ENCODE measurements at regions not wholly inside any gene's neighbourhood (a gene's known extent, or its start where the extent isn't known, plus 50 kb on each side); places are given as distances from the start of the nearest gene placed in this dataset.

DNA sequence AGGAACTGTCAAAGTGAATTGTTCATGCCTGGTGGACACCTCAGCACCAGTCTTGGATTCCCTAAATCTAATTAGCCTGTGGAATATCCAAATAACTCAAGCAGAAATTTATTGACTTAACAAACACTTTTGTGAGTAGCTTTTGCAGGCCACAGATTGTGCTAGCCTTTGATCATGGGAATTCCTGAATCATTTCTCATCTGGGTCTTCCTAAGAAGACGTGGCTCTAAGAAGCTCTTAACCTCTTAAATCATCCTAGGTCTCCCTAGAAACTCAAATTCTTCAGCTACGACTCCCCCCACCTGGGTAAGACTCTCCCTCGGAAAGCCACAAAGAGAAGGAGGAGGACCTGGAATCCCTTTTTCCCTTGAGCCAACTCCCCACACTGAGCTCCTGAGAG, 53.8 kb upstream of the PSEN2 start:
- DNase-seq = no peak

DNA sequence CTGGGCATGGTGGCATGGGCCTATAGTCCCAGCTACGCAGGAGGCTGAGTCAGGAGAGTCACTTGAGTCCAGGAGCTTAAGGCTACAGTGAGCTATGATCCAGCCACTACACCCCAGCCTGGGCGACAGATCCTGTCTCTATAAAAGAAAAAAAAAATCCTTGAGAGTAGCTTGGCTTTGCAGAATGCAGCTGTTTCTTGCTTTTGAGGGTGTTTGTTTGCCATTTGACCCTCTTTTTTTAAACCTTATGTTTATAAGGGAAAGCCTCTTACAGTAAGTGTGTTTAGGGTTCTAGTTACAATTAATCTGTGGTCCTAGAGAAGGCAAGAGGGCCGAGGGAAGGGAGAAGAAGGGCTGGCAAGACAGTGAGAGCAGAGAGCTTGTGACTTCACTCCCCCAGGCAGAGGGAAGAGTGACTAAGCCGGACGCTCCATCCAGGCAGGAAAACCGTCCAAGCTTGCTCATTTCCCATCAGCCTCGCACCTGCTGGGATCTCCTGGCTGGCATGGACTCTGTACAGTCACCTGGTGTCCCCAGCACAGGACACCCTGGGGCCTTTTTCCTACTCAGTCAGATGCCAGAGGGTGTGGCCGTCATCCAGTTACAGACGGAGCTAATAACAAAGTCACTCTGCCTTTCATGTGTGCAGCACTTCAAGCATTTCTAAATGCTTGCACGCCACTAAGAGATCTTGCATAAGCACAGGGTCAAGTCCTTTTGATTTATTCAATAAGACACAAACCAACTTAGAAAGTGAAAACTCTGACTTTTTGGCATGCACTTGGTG, 55.5 kb upstream of the PSEN2 start:
- DNase-seq = peak; percentile 64

DNA sequence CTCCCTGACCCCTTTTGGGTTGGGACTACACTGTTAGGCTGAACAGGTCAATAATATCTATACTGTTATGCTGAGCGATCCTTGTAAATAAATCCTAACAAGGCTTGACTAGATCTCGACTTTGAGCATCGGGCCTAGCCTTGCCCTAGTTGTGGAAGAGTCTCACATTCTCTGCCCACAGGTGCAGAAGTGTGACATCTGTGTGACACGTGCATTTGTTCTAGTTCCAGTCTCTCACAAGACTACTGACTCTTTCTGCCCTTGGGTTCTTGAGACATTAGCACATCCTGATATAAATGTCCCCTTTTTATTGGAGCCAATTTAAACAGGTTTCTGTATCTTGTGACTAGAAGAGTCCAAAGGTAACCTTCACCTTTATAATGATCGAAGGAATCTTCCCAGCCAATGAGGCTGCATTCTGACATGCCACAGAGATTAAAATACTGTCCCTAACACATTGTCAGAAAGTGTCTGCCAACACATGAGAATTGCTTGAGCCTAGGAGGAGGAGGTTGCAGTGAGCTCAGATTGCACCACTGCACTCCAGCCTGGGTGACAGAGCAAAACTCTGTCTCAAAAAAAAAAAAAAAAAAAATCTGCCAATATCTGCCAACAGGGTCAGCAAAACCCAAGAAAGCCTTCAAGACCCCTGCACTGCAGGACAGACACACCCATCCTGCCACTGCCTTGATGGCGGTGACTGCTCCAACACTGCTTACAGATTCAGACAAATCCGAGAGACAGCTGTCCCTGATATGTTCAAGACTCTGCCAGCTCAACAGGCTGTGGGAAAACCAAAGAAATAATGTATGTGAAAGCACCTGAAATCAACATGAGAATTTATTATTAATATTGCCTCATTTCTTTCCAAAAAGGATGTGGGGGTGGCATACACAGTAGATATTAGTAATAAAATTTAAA, 56.5 kb upstream of the PSEN2 start:
- no peak for DNase-seq

DNA sequence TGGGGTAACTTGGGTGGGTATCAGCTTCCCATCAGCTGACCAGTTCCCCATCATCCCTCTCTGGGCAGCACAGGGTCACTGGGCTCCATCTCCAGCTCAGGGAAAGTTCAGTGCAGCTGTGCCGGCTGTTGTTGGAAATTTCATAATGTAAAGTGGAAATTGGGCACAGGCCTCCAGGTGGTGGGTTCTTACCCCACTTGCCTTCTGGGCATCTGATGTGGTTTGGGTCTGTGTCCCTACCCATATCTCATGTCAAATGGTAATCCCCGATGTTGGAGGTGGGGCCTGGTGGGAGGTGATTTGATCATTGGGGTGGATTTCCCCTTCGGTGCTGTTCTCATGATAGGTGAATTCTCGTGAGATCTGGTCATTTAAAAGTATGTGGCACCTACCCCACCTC, 59.7 kb upstream of the PSEN2 start:
- no peak for DNase-seq

DNA sequence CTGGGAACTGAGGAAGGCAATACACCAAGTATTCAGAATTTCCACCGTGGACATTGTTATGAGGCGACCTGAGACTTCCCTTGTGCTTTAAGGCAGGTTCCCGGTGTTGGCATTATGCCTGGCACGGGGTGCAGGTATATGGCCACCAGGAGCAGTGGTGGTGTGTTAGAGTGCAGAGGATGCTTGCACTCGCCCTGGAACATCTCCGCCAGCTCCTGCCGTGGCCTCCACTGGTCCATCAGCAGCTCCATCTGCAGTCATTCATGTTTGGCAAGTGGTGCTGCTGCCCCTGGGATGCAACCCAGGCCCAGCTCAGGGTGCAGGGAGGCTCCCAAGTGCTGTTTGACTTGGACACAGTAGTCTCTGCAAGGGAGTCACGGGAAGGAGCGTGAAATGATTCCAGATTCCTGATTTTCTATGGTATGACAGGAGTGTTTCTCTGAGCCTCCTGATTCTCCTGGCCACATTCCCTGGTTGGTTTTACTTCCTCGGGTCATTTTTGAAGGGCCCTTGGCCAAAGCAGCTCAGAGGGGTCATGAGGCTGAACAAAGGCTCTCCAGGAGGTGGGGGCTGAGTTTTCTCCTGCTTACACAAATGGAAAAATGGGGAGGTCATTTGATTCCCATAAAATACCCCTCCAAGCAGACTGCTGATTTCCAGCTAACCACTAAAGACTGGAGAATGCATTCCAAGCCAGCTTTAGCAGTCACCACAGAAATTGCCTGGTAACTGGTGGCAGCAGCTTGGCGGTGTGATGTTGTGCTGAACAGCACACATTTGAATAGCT, 60.4 kb upstream of the PSEN2 start:
- no peak for DNase-seq

DNA sequence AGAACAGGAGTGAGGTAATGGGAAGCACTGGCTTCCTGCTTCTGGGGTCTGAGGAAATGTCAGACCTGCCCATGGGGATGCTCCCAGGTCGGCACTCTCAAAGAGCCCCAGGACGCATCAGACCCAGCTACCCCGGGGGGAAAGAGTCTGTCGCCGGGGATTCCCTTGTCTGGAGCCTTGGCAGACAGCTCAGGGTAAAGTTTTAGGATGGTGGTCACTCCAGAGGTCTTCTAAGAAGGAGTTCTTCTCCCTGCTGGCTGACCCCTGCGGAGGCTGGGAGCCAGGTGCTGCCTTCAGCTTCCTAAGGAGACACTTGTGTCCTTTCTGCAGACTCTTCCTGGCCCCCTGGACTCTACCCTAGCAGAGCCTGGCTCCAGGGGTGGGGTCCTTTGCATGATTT, 61.9 kb upstream of the PSEN2 start:
- no peak for DNase-seq

DNA sequence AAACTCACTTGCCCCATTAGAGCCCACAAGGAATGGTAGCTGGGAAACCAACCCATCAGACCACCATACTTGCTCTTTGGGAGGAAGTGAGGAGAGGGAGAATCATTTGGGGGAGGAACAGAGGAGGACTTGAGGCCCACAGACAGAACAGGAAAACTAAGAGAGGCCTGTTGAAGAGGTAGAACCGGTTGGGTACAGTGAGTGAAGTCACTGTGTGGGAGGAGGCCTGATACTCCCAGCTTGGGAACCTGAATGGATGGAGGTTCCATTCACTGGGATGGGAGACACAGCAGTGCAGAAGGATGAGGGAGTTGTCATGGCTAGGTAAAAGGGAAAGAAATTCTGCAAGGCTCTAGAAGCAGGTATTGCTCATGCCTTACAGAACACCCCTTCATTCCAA, 63.4 kb upstream of the PSEN2 start:
- no peak for DNase-seq

DNA sequence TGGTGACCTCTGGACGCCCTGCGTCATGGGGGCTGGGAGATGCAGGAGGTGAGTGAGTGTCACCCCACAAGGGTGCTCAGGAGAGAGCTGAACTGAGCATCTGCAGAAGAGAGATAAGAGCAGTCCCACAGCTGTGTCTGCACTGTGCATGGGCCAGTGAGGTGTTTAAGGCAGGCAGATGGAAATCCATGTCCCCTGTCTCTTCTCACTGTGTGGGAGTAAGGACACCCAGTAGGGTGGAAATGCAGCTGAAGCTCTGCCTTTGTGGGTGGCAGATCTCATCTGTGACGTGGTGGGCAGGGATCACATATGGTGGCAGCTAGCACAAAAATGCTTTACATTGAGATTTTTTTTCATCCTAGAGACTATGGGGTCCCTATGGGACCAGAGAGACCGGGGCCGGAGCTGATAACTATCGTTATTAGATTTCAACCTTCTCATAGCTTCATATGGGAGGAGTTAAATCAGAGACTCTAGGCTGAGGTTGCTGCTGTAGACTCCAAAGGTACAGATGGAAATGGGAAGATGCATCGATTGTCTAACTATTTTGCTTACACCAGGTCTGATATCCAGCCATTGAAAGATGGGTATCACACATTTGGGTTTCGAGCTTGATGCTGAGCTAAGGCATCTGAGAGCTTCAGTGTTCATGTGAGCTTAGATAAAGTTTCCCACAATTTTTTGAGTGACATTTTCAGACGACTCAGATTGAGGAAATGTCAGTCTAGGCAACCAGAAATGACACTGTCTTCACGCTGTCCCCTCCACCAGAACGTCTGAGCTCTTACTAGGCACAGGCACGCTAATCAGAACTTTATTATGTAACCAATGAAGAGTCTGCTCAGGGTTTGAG, 65.3 kb upstream of the PSEN2 start:
- DNase-seq = peak; percentile 58

DNA sequence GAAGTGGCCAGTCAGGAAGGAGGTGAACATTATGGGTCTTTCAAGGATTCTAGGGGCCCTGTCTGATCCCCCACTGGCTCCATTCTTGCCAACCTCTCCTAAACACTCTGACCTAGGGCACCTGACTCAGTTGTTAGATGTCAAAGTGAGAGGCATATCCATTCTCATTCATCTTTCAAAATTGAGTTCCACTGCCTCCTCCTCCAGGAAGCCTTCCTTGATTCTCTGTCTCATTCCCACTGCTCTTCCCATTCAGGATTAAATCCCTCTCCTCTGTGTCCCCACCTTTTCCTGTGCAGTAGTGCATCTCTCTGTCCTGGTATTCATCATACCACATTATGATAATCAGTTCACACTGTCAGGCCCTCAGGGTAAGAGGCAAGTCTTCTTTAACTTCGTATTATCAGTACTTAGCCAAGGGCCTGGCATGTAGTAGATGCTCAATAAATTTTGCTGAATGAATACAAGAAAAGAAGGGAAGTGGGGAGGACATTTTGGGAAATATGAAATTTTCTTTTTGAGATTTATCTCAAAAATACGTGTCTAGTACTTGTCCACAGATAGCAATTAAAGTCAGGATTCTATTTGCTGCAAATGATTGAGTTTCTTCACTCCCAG, 61.8 kb upstream of the ITPKB start:
- no peak for DNase-seq

DNA sequence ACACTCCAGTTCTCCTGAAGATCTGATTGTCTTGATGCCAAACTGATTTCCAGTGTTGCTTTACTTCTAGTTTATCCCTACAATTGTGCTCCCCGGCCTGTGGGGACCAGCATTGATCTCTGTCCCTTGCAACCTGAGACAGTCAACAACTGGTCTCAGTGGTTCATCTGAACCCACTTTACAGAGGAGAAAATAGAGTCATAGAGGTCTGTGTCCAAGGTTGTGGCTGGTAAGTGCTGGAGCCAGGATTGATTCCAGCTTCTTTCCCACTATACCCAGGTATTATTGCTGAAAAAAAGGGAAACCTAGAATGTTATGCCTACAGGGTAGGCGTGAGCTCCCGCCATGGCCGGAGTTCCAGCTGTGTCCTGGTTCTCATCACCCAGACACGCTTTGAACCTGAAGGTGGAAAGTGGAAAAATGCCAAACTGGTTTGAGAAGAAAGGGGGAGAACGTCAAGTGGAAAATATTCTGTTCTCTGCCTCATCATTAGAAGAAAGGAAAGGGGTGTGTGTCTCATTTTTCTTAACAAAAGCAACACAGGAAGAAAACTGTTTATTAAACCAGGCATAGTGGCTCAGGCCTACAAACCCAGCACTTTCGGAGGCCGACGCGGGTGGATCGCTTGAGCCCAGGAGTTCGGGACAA, 60.7 kb upstream of the ITPKB start:
- no peak for DNase-seq

DNA sequence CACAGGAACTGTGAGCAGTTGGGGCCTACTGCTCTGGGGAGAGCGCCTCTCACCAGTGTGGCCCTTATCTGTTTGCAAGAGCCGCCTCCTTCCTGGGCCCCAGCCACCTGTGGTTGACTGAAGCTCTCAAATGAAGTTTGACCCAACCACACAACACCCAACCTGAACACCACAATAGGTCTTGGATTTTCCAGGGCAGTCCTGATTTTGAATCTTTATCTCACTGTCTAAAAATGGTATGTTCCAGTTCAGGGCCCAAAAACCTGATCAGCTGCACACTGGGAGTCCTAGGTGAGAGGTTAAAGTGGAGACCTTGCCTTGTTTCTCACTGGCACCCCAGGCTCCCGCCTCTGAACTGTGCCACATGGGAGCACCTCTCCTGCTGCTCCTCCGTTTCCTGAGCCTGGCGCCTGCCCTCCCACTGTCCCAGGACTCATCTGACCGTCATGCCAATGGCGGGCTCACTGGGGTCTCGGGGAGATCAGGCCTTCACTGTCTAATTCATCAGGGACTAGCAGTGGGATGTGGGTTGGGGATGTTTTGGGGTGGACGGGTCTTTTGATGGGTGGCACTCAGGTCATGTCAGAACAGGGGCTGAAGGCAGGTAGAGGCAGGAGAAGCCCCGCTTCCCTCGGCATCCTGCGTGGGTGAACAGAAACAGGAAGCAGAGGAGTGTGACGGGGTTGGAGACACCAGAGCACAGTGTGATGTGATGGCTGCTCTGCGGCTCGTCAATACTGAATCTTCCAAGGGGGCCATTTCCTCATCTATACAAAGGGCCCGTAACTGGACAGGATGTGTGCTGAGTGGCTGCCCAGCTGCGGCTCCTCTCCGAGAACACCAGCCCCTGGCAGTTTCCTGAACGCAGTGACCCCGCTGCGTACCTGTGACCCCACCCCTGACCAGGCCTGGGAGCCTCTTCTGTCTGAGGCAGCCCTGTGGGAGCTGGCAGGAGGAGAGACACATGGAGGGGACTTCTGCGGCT, 59.6 kb upstream of the ITPKB start:
- no peak for DNase-seq

DNA sequence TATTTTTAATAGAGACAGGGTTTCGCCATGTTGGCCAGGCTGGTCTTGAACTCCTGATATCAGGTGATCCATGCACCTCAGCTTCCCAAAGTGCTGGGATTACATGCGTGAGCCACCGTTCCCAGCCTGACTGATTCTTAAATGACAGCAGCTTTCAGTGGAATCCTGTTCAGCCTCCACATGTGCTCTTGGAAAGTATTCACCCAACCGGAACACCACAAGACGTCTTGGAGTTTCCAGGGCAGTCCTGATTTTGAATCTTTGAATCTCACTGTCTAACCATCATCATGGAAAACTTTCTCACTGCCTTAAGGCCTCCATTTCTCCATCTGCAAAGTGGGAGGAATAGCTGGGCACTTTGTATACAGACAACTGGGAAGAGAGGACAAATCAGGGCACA, 58.1 kb upstream of the ITPKB start:
- DNase-seq = no peak

DNA sequence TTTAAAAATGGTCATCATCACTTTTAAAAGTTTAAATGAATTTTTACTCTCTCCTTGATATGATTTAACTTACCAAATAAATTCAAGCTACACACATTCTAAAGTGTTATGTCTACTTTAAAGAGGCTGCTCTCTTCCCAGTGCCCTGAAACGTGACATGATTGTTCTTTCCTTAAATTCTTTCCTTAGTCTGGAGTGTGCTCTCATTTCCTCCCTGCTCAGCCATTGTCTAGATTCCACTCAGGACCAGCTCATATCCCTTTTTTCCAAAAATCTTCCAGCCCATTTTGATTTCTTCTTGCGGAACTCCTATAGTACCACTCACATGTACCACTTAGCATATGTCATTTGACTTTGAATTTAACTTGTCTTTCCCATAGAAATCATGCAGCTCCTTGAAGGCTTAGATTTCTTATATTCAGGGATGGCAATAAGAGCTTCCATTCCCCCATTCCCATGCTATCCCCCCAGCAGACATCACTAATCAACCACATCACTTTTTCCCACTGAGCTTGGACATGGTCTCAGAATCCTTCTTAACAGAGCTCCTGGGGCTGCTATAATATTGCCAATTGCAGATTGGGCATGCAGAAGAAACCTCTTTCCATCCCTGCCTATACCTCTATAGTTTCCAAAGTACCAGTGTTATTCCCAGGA, 54.7 kb upstream of the ITPKB start:
- no peak for DNase-seq

DNA sequence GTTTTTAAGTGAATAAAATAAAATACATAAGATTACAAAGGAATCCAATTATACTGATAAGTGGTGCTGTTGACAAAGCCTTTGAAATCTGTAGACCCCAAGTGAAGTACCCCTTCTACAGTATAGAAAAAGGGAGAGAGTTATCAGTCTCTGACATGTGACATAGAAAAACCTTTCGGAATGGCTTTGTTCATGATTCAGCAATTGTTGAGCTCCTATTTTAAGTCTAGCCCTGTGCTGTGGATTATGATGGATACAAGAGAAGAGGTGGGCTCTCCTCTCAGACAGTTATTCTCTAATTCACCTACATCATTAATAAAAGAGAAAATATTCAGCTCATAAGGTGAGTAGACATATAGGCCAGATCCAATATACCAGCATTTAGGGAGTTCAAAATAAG, 53.3 kb upstream of the ITPKB start:
- DNase-seq = no peak

DNA sequence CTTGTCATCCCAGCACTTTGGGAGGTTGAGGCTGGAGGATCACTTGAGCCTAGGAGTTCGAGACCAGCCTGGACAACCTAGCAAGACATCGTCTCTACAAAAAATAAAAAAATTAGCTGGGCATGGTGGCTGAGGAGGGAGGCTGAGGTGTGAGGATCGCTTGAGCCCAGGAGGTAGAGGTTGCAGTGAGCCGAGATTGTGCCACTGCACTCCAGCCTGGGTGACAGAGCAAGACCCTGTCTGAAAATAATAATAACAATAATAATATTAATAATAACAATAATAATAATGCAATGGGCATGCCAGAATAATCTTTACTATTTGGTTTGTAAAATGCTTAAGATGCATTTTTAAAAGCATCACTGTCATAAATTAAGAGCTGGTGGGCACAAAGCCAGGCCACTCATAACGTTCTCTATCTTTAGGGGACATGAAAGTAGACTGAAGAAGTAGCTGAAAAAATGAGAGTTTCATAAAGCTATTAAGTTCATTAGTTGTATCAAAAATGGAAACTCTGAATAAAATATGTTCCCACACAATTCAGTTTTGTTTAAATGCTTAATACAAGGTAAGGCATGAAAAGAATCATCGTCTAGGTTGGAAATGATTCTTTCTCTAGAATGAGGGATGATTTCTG, 51.6 kb upstream of the ITPKB start:
- no peak for DNase-seq

DNA sequence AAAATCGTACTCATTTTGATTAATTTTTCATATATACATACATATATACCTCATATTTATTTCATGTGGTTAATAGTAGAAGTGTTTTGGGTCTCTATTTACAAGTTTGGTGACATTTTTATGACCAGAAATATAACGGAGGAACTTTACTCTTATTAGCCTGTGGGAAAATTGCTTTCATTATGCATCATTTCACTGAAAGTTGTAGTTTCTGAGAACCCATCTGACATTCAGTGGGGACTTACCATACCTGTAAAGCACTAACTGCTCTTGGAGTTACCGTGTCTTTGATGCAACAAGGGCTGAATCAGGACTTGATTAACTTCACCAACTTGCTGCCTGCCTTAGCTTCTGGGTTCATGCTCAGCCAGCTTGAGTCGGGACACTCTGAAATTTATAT, 49.9 kb upstream of the ITPKB start:
- no peak for DNase-seq

Data from NCI-H2171 treated with DMSO at 0.1 percent for 48 hours (cell line).